Adipocyte (in vitro differentiated cells): ENCODE measurements at regions not wholly inside any gene's neighbourhood (a gene's known extent, or its start where the extent isn't known, plus 50 kb on each side); places are given as distances from the start of the nearest gene placed in this dataset.

Experiments
- DNase-seq: peaks from one replicate; pipeline ENCODE4 v3.0.0-alpha.2; 2015; ENCODE audit warnings: low read depth
- H3K27me3 ChIP-seq: replicated peaks from 2 replicates; pipeline ENCODE4 v1.7.0; 2013; ENCODE audit warnings: mild to moderate bottlenecking, low read length, moderate library complexity; ENCODE audit not compliant: control insufficient read depth, insufficient read depth
- H3K36me3 ChIP-seq: 2 replicates; pipeline ENCODE4 v1.7.0; 2013; ENCODE audit warnings: low read length, mild to moderate bottlenecking, moderate library complexity; ENCODE audit not compliant: control insufficient read depth, insufficient read depth, severe bottlenecking
- H3K4me1 ChIP-seq: 2 replicates; pipeline ENCODE4 v1.7.0; 2013; ENCODE audit warnings: mild to moderate bottlenecking, low read length, moderate library complexity; ENCODE audit not compliant: control insufficient read depth, insufficient read depth
- H3K4me3 ChIP-seq: 2 replicates; pipeline ENCODE4 v1.7.0; 2013; ENCODE audit warnings: mild to moderate bottlenecking, low read length, moderate library complexity
- H3K9ac ChIP-seq: 2 replicates; pipeline ENCODE4 v1.7.0; 2013; ENCODE audit warnings: mild to moderate bottlenecking, low read length, moderate library complexity
- H3K9me3 ChIP-seq: 2 replicates; pipeline ENCODE4 v1.7.0; 2013; ENCODE audit warnings: mild to moderate bottlenecking, low read length, moderate library complexity; ENCODE audit not compliant: control insufficient read depth

GRCh38 chr6:169020821-169021220 is 232.8 kb downstream of the THBS2 start:
- Histone ChIP-seq H3K36me3 (no peaks in the 10 kb centered on the region), H3K9ac (no peak overlapping the region), H3K4me1 (peaks cover under 1% of the 10 kb centered on the region), H3K4me3 (no peak overlapping the region), H3K27me3 (no peaks in the 10 kb centered on the region), H3K9me3 (peaks cover 13% of the 10 kb centered on the region)
- no peak for DNase-seq

DNA sequence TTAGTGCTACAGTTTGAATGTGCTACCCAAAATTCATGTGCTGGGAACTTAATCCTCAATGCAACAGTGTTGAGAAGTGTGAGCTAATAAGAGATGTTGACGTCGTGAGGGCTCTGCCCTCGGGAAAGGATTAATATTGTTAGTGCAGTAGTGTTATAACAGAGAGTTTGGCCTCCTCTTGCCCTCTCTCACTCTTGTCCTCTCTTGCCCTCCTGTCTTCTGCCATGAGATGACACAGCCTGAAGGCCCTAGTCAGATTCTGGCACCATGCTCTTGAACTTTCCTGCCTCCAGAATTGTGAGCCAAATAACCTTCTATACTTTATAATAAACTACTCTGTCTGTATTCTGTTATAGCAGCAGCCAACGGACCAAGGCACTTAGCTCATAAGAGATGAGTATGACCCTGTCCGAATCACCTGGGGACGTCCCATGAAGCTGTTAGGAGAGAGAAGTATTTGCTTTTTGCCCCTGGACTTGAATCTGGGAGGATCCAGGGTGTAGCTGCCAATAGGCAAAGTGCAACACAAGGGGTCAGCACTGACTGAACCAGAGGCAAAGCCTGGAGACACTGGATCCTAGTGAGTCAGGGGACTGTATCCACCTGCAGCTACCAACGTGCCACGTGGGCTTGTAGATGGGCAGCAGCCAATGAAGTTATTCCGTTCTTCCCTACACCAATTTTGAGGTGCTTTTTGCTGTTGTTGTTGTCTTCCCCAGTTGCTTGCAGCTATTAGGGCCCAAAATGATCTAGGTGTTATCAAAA is 233.7 kb downstream of the THBS2 start:
- no peaks in the 10 kb centered on the region for H3K4me1 ChIP-seq
- no peak overlapping the region for H3K4me3 ChIP-seq
- H3K36me3 ChIP-seq = no peaks in the 10 kb centered on the region
- no peak for DNase-seq
- no peak overlapping the region for H3K9ac ChIP-seq
- H3K27me3 ChIP-seq = no peaks in the 10 kb centered on the region
- peaks cover 13% of the 10 kb centered on the region for H3K9me3 ChIP-seq

DNA sequence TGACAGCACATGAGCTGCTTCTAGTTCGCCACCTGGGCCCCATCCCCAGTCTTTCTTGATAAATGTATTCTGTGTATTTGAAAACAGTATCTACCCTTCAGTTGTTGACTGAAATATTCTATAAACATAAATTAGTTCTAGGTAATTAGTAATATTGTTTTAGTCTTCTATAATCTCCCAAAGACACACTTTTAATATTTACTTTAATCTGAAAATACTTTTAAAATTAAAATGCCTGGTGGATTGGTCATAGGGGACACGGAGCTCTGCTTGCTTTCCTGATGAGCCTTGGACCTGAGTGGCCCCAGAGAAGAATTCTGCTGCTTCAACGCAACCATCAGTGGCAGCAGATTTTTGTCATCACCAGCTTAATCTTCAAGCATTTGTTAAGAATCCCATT is 234.5 kb downstream of the THBS2 start:
- H3K27me3 ChIP-seq = no peaks in the 10 kb centered on the region
- no peaks in the 10 kb centered on the region for H3K4me1 ChIP-seq
- H3K4me3 ChIP-seq = no peak overlapping the region
- peaks cover 13% of the 10 kb centered on the region for H3K9me3 ChIP-seq
- H3K36me3 ChIP-seq = no peaks in the 10 kb centered on the region
- DNase-seq = no peak
- no peak overlapping the region for H3K9ac ChIP-seq

DNA sequence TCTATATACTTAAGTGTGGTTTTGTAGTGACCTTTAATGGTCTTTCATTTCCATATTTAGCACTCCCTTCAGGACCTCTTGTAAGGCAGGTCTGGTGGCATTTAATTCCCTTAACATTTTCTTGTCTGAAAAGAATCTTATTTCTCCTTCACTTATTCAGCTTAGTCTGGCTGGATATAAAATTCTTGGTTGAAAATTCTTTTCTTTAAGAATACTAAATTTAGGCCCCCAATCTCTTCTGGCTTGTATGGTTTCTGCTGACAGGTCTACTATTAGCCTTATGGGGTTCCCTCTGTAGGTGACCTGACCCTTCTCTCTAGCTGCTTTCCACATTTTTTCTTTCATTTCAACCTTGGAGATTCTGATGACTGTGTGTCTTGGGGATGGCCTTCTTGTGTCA is 236.9 kb downstream of the THBS2 start:
- no peak overlapping the region for H3K4me3 ChIP-seq
- DNase-seq = no peak
- H3K4me1 ChIP-seq = no peaks in the 10 kb centered on the region

DNA sequence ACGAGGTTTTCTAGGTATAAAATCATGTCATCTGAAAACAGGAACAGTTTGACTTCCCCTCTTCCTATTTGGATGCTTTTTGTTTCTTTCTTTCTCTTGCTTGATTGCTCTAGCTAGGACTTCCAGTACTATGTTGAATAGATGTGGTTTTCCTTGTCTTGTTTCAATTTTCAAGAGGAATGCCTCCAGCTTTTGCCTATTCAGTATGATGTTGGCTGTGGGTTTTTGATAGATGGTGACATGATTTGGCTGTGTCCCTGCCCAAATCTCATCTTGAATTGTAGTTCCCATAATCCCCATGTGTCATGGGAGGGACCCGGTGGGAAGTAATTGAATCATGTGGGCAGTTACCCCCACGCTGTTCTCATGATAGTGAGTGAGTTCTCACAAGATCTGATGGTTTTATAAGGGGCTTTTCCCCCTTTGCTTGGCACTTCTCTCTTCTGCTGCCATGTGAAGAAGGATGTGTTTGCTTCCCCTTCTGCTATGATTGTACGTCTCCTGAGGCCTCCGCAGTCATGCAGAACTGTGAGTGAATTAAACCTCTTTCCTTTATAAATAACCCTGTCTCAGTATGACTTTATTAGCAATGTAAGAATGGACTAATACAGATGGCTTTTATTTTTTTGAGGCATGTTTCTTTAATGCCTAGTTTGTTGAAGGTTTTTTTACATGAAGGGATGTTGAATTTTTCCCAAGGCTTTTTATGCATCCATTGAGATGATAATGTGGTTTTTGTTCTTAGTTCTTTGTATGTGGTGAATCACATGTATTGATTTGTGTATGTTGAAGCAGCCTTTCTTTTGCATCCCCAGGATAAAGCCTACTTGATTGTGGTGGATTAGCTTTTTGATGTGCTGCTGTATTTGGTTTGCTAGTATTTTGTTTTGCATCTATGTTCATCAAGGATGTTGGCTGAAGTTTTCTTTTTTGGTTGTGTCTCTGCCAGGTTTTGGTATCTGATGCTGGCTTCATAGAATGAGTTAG is 239.1 kb downstream of the THBS2 start:
- no peak for DNase-seq
- no peak overlapping the region for H3K9ac ChIP-seq
- peaks cover 13% of the 10 kb centered on the region for H3K9me3 ChIP-seq
- H3K4me3 ChIP-seq = no peak overlapping the region
- H3K4me1 ChIP-seq = no peaks in the 10 kb centered on the region
- no peaks in the 10 kb centered on the region for H3K27me3 ChIP-seq
- no peaks in the 10 kb centered on the region for H3K36me3 ChIP-seq

More for the DNA sequence above, 236.9 kb downstream of the THBS2 start:
- Histone ChIP-seq H3K27me3 (no peaks in the 10 kb centered on the region), H3K36me3 (no peaks in the 10 kb centered on the region), H3K9ac (no peak overlapping the region), H3K9me3 (peaks cover 13% of the 10 kb centered on the region)

- H3K4me3 ChIP-seq = no peak overlapping the region
- no peaks in the 10 kb centered on the region for H3K9me3 ChIP-seq
- no peaks in the 10 kb centered on the region for H3K36me3 ChIP-seq
- peaks cover 3% of the 10 kb centered on the region for H3K4me1 ChIP-seq
- DNase-seq = no peak
- no peaks in the 10 kb centered on the region for H3K27me3 ChIP-seq
- no peak overlapping the region for H3K9ac ChIP-seq
These were observed 244.0 kb downstream of the THBS2 start for GRCh38 chr6:169009628-169010027.

DNA sequence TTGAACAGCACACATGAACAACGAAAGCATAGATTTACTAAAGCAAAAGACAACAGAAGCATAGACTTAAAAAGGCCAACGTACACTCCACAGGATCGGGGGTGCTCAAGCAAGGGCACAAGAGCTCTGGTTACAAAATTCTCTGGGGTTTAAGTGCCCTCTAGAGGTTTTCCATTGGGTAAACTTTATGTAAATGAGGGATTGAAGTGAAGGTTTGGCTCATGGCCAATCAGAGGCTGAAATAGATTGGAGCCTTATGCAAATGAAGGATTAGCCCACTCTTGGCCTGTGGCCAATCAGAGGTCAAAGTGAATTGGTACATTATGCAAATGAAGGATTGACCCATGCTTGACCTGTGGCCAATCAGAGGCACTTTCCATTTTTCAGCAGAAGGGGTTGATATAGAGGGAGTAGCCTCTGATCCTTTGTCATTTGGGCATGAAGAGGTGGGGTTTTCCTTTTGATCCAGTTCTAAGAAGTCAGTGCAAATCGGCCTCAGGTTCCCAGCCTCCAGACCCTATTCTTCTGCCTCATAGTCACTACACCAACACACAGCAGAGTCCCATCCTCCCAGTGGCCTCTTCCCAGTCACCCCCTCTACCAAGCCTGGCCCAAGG is 244.9 kb downstream of the THBS2 start:
- no peaks in the 10 kb centered on the region for H3K9me3 ChIP-seq
- H3K4me3 ChIP-seq = no peak overlapping the region
- no peak overlapping the region for H3K9ac ChIP-seq
- H3K27me3 ChIP-seq = no peaks in the 10 kb centered on the region
- no peaks in the 10 kb centered on the region for H3K36me3 ChIP-seq
- no peak for DNase-seq
- H3K4me1 ChIP-seq = peaks cover 3% of the 10 kb centered on the region

GRCh38 chr6:169005166-169005565 is 248.5 kb downstream of the THBS2 start:
- Histone ChIP-seq H3K4me1 (peaks cover 10% of the 10 kb centered on the region), H3K36me3 (no peaks in the 10 kb centered on the region)

GRCh38 chr6:169000022-169000421 is 253.6 kb downstream of the THBS2 start:
- Histone ChIP-seq H3K4me1 (peaks cover 7% of the 10 kb centered on the region), H3K9me3 (no peaks in the 10 kb centered on the region), H3K4me3 (no peak overlapping the region), H3K27me3 (no peaks in the 10 kb centered on the region), H3K9ac (no peak overlapping the region), H3K36me3 (no peaks in the 10 kb centered on the region)
- DNase-seq = no peak

More at GRCh38 chr6:169005166-169005565, 248.5 kb downstream of the THBS2 start:
- Histone ChIP-seq H3K9me3 (no peaks in the 10 kb centered on the region), H3K27me3 (no peaks in the 10 kb centered on the region), H3K4me3 (no peak overlapping the region), H3K9ac (no peak overlapping the region)
- no peak for DNase-seq

DNA sequence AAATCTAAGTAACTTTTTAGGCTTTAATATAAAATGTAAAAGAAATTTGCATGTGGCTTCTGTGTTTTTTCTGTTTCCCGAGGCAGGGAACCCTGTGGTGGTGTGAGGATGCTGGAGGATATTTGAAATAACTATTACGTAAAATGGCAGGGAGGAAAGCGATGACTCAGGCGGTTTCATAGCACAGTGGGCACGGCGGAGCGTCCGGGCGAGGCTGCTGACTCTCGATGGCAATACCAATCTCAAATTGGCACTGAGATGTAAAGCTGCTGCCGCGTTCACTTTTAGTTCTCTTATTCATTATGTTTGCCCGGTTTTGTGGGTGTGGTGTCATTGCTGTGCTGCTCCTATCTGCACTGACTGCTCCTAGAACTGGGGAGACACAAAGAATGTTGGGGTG is 254.3 kb downstream of the THBS2 start:
- H3K27me3 ChIP-seq = no peaks in the 10 kb centered on the region
- no peak overlapping the region for H3K4me3 ChIP-seq
- no peaks in the 10 kb centered on the region for H3K36me3 ChIP-seq
- H3K9me3 ChIP-seq = no peaks in the 10 kb centered on the region
- DNase-seq = no peak
- no peak overlapping the region for H3K9ac ChIP-seq
- H3K4me1 ChIP-seq = peaks cover 7% of the 10 kb centered on the region

- Histone ChIP-seq H3K36me3 (no peaks in the 10 kb centered on the region), H3K4me1 (no peaks in the 10 kb centered on the region), H3K27me3 (no peaks in the 10 kb centered on the region), H3K4me3 (no peak overlapping the region), H3K9ac (no peak overlapping the region), H3K9me3 (no peaks in the 10 kb centered on the region)
- DNase-seq = no peak
These were observed 257.4 kb downstream of the THBS2 start for GRCh38 chr6:168996356-168996625.
